GM19043 (cell line): ENCODE measurements at regions not wholly inside any gene's neighbourhood (a gene's known extent, or its start where the extent isn't known, plus 50 kb on each side); places are given as distances from the start of the nearest gene placed in this dataset.

Experiments
- ATAC-seq: cut with Tn5 transposase; IDR thresholded peaks from one replicate; pipeline ENCODE4 v1.9.1; 2021; ENCODE audit warnings: low read depth; ENCODE audit not compliant: unreplicated experiment

DNA sequence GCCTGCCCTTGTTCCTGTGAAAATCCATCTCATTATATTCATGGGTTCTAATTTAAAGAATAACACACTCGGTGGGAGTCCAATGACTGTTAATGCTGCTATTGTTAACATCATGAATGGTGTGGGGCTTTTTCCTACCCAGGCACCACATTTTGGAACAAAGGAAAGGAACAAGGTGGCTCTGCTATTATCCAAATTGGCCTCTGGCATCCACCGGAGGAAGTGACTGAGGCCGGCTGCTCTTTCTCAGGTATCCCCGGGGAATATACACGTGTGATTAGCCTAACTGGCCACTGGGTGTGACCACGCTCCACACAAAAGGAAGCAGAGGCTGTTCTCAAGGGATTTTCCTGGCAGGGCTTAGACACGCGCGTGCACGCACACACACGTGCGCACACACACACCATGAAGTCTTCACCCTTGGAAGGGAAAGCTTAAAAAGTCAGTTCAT, 601.2 kb upstream of the ARID1B start:
- no peak for ATAC-seq

DNA sequence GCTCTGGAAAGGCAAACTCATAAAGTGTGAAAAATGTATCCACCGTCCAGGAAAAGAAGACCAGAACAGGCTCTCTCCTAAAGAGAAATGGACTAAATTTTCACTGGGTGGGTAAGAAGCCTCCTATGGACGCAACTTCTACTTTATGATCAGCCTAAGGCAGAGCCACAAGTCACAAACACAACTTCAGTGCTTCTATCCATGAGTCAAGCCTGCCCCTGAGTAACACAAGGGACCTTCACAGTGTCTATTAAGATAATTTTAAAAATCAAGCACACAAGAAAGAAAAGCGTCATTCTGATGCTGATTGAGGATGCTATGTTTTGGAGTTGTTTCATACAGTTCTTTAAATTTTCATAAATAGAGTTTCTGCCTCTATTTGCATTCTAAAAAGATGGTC, 601.7 kb upstream of the ARID1B start:
- ATAC-seq: no peak

DNA sequence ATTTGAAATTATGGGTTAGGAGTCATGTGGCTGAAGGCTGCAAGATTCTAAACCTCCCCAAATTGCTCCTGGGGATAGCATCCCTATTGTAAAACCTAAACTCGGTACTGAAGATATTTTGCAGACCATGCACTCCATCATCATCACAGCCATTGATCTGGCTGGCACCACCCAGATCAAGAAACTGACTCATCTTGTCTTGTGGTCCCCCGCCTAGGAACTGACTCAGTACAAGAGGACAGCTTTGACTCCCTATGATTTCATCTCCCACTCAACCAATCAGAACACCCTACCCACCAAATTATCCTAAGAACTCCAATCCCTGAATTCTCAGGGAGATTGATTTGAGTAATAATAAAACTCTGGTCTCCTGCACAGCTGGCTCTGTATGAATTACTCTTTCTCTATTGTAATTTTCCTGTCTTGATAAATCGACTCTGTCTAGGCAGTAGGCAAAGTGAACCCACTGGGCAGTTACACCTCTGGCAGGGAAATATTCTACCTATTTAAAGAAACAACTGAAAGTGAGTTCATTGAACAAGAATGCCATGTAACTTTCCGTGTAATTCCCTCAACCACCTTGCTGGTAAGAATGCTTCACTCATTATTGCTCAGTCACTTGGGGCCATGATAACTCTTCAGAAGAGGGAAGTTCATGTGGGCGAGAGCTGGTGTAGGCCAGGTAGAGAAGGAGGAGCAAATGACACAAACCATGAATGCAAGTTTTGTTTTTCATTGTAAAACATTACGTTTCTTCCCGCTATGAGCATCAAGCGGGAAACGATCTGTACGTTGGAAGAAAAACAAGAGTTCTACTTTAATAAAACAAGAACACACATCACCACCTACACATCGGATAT, 602.9 kb upstream of the ARID1B start:
- ATAC-seq: no peak

DNA sequence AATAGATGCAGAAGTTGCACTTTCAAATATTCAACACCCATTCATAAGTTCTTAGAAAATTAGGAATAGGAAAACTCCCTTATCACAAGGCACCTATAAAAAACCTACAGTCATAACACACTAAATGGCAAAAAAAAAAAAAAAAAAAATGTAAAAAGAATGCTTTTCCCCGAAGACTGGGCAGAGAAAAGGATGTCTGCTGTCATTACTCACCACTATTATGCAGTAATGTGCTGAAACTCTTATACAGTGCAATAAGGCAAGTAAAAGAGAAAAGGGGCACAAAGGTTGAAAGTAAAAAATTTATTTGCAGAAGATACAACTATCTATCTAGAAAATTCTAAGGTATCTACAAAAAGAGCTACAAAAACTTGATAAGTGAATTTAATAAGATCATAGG, 607.8 kb upstream of the ARID1B start:
- ATAC-seq: no peak

DNA sequence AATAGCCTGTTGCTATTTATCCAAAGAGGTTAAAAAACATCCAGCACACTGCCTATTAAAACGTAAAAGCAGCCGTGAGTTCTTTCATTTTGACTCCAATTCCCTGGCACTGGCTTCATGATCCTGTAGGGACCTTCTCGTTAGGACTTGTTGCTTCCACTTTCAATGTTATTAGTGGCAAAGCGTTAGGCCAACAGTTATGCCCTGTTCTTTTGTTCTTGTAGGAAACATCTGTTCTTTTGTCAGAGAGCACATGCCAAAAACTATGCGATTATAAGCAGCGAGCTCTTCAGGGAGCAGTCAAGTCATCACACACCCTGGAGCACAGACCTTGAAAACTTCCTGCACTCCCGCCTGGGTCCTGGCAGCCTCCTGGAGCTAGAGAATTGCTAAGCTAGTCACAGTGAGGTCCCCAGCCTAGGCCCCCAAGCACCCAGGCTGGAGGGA, 609.5 kb upstream of the ARID1B start:
- ATAC-seq: no peak

DNA sequence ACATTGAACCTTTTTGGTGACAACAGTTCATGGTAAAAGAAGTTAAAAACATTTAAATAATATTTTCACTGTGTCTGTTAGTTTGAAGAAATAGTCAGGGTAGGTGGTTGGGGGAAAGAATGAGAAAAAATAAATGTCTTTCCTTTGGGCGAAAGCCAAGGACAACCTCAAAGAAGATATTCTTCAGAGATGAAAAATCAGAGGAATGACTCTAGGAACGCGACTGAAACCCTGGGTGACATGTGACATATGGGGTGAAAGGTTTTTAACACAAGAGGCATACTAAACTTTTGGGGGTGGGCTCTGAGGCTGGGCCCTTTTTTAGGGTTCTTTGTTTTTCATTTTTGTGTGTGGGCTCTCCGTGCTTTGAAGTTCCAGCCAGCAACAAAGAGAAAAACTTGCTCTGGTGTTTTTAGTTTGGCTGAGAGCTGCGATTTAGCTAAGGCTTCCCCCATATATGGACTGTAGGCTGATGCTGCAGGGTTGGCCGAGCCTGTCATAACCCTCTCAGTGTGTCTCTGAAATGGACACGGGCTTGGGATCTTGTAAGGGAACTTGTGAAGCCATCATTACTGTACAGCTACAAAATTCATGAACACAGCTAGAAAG, 610.1 kb upstream of the ARID1B start:
- ATAC-seq: no peak

DNA sequence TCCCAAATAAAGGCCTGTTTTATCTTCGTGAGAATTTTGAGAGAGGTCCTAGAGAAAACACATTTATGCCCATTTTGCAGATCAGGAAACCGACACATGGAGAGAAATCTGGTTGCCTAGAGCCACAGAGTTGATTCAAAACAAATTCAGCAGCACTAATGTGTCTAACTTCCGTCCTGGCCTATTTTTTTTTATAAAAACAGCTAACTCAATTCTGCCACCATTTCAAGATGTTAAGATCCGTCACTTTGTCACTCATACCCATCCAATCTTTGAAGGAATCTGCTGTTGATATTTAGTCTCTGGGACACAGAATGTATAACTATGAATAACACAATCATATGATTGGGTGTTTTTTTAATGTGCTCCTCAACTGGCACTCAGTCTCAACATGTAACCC, 611.1 kb upstream of the ARID1B start:
- ATAC-seq: no peak

DNA sequence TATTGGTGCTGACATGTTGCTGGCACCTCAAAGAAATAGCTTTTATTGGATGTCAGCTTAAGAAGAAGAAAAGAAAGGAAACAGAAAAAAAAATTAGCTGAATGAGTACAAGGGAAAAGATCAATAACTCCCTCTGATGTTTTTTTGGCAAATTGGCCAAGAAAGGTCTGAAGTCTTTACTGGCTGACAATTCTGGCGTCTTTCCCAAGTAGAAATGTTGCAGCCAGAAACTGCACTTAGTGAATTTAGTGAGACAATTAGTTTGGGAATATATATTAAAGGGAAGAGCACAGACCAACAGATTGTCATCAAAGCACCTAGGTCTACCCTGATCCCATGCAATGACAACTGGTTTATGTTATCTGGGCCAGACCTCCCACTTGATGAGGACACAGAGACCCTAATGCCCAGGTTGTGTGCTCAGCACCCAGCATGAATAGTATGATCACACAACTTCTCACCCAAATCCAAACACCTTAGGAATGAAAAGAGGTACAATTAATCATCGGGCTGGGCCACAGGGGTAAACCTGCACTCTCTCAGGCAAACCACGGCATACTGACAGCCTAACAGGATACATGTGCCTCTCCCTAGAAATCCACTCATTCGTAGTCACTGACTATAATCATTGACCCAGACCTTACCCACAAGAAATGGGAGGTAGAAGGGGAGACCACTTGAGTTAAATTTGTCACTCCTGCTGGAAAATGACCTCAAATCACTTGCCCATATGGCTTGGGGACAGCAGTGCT, 612.3 kb upstream of the ARID1B start:
- no peak for ATAC-seq

DNA sequence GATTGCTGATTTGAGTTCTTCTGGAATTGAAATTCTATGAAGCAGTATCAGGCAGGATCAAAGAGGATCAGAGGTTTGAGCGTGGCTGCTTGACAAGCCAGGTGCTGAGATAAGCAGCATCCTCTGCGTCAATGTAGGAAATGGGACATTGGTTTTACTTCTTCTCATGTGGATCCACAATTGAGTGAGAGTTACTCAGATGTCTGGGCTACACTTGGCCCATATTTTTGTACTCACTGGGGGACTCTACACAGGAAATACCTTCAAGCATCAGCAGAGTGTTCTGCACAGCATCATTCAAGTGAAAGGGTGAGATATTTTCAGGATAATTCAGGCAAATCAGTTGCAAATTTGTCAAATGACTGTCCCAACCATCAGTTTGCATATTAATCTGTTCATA, 613.9 kb upstream of the ARID1B start:
- ATAC-seq: no peak

DNA sequence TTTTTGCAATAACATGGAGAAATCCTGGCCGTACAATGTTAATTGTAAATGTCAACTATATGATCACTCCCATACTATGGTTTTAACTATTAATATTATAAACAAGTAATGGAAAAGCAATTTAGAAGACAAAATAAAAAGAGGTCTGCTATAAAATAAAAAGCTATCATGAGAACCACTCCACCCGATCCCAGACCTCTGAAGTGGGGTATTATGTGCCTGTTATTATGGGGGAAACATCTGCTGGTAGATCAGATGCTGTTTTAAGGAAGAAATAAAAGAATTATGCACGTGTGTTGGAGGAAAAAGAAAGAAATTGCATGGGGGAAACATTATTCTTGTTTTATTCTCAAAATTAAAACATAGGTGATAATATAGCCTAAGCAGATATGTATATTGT, 615.7 kb upstream of the ARID1B start:
- ATAC-seq: no peak

DNA sequence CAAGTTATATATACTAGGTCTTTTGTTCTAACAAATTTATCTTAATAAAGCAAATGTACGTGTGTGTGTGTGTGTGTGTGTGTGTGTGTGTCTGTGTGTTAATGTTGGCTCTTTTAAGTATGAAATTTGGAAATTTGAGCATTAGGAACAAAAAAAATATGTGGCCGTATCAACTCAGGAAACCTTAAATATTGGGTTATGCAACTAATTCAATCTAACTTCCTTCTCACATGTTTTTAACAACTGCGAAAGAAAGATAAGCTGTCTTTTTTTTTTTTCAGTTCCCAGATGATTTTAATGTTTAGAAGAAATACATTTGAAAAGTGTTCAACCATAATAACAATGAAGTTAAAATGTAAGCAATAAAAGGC, 616.4 kb upstream of the ARID1B start:
- ATAC-seq: no peak

DNA sequence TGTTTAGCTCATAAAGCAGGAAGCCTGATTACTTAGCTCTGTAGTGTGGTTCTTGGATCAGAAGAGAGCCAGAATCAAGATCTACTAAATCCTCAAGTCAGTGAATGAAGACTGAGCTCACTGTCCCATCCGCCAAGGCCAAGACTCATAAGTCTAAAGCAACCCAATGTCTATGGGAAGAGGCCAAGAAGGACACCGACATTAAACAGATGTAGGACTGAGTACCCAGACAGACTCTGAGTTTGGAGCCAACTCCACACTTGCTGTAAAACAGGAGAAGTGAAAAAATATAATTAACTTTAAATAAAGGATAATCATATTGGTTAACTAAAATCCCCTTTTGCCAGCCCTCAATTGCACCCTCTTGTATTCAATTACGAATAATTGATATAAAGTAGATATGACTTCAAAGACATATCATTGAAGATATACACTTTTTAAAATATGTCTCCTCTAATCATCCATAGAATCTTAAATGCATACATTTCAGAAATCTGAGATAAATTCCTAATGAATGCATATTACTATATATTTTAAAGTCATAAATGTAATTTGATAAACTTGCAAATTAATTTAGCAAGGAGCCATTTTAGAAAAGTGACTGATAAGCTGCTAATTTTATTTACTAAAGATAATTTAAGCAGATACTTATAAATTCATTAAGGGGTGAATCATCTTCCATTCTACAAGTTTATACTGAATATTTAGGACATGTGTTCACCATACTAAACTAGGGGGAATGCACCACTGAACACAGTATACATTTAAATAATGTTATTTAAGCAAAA, 617.0 kb upstream of the ARID1B start:
- ATAC-seq: no peak

DNA sequence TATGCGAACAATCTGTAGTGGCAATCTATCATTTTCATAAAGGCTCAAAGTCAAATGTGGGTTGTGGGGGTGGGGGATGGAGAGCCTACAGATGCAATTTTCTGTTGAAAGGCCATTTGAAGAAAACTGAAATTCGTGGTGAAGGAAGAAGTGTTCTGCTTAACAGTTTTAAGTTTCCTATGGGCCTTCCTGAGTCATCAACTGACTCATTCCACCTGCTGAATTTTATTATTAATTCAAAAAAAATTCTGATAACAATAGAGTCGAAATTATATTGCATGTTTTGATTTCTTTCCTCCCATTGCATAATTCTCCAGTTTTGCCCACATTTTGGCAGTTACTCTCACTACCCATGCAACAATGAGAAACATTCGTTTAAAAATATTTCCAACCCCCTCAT, 622.3 kb upstream of the ARID1B start:
- ATAC-seq: no peak

DNA sequence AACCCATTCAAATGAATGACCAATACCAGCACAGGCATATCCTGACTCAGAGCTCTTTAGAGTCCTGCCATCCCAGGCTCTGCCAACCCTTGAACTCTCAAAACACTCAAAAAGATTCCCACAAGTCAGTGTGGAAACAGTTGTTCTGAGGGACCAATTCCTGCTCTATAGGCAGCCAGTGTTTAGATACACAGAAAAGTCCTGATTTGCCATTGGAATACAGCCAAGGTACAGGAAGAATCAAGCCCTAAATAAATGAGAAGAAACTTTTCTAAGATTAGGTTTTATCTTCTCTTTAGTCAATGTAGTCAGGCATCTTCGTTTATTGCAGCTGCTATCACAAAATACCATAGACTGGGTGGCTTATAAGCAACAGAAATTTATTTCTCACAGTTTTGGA, 626.8 kb upstream of the ARID1B start:
- ATAC-seq: no peak

DNA sequence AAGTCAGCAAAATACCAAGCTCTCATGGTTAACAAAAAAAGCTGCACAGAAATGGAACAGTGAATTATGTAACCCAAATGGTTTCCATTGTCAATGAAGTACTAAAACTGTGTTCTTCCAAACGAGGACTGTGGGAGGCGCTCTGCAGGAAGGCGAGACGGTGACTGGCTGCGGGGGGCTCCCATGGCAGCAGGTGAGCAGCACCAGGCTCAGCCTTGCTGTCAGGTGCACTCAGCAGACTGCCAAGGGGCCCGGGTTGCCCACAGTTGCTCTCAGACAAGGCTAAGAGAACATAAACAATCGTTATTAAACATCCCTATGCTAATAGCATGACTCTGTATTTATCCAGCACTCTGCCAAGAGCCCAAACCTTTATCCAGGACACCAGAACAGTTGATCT, 630.3 kb upstream of the ARID1B start:
- no peak for ATAC-seq

DNA sequence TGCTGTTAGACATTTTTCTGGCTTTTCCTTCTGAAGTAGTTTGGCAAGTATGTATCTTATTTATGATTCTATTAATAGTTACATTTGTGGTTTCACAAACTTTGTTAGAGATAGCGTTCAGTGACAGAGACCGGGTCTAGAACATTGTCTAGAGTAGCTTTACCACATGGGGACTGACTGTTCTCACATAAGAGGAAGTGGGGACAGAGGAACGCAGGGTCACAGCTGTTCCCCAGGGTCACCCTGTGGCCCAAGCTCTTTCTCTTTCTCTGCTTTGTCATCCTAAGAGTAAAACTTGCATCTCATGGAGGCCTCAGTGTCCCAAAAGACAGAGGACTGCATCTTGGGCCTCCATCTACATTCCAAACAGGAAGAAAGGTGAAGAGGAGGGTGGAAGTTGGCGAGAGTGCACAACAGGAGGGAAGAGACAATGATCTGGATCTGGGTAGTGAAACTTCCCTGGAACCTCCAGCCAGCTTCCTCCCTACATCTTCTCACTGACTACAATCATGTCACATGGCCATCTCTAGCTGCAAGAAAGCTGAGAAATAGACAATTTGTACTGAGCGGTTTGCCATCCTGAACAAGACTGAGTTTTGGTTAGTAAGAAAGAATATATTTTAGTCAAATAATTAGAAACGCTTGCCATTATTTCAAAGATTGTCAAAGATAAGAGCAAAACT, 645.8 kb upstream of the ARID1B start:
- ATAC-seq: peak; percentile 95

DNA sequence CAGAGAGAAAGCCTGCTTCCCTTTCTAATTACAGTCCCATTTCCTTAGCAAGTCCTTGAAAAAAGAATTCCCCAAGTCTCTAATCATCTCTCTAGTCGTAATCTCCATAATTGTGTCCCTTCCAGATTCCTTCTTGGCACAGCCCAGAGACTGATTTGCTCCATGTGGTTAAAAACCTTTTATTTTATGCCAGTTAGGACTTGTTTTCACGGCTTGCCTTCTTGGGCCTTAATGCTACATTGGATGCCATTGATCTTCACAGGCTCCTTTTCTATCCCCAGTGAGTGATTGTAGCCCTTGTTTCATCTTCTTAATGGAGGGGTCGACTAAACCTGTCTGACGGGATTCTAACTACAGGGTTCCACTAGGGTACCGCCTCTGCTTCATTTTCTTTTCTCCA, 650.6 kb upstream of the ARID1B start:
- ATAC-seq: no peak

DNA sequence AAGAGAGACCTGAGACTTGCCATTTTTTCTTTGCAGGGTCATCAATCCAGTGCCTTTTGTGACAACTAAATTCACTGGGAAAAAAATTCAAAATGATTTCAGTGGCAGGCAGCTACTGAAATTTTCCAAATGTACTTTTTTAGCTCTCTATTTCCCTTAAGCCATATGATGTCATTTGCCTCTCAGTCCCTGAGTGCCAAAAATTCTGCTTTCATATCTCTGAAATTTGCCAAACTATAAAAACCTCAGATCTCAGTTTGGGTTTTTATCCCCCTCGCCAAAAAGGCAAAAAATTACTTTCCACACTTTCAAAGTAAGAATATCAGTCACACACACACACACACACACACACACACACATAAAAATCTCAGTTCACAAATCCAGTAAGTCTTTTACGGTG, 651.3 kb upstream of the ARID1B start:
- ATAC-seq: no peak

DNA sequence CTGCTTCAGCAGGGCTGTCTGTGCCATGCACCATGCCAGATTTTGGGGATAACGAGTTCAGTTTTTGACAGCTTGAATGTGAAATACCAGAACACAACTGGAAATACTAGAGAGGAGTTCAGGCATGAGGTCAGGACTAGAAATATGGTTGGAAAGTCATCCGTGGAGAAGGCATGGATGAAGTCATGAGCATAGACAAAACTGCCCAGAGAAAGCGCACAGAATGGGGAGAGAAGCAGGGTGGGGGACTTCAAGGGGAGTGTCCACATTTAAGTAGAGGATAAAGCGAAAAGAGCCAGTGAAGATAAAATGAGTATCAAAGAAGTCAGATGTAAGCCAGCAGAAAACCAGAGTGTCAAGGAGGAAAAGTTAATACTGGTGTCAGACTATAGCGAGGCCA, 653.4 kb upstream of the ARID1B start:
- no peak for ATAC-seq

DNA sequence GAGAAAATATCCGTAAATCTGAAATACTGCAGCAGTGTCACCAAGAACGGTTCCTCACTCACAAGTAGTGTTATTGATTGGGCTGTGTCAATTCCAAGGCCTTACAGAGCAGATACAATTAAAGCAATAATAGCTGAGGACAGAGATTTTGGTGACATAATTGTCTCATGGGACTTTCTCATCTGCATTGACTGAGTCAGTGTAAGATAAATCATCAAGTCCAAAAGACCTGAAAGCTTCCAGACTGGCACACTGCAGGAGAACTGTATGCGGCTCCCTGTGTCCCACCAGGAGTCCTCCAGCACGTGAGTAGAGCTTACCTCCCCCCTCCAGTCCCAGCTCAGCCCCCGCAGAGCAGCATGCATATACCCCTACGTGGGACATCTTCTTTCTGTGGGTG, 655.2 kb upstream of the ARID1B start:
- ATAC-seq: no peak
